ENCODE measurements at regions not wholly inside any gene's neighbourhood (a gene's known extent, or its start where the extent isn't known, plus 50 kb on each side); places are given as distances from the start of the nearest gene placed in this dataset.

DNA sequence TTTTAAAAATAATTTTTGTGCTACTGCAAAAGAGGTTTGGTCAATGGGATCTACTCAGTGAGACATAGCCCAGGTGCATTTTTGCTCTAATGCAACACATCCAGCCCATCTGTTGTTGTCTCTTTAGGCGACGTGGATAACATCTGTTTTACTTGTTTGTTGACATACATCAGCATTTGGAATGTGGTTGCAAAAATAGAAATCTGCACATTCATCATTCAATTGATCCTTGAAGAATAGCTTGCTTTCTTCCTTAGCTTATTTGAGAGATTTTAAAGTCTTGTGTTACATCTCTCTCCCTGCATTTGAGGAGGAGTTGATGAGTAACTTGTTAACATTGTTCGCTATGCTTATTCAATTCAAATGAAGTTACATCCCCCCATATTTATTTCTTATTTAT lies 1202.3 kb downstream of the NSUN3 start:
- DNase-seq = no peak
- Mint-ChIP-seq H3K4me3 (no peak overlapping the region), H3K4me1 (no peaks in the 10 kb centered on the region), H3K27ac (no peak overlapping the region), H3K9me3 (peaks cover 7% of the 10 kb centered on the region), H3K27me3 (no peaks in the 10 kb centered on the region), H3K36me3 (no peaks in the 10 kb centered on the region)
- POLR2A ChIA-PET = no interaction called here
- ATAC-seq (ENCODE audit: low read depth) = no peak

GRCh38 chr3:95271395-95271794 lies 1208.5 kb downstream of the NSUN3 start:
- Mint-ChIP-seq H3K4me1 (no peaks in the 10 kb centered on the region), H3K4me3 (no peak overlapping the region), H3K27me3 (no peaks in the 10 kb centered on the region), H3K27ac (no peak overlapping the region), H3K36me3 (no peaks in the 10 kb centered on the region), H3K9me3 (peaks cover 5% of the 10 kb centered on the region)
- POLR2A ChIA-PET = no interaction called here
- DNase-seq = no peak
- no peak for ATAC-seq (ENCODE audit: low read depth)

DNA sequence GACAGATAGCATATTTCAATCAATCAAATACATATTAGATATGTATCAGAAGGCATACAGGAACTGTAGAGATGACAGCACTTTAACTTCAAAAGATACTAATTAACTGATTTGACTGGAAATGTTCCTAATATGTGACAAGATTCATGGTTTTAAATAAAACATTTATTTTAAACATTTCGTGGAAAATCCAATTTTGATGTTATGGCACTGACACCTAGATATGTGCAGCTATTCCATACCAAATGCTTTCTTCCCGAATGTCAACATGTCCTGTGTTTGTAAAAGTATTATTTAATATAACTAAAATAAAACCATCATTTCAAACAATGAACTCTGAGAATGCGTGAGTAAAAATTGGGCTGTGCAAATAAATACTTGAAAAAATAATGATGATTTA lies 1209.3 kb downstream of the NSUN3 start:
- peaks cover 5% of the 10 kb centered on the region for H3K9me3 Mint-ChIP-seq
- POLR2A ChIA-PET = no interaction called here
- H3K36me3 Mint-ChIP-seq = no peaks in the 10 kb centered on the region
- H3K27me3 Mint-ChIP-seq = no peaks in the 10 kb centered on the region
- no peak overlapping the region for H3K27ac Mint-ChIP-seq
- no peak overlapping the region for H3K4me3 Mint-ChIP-seq
- no peak for ATAC-seq (ENCODE audit: low read depth)
- no peaks in the 10 kb centered on the region for H3K4me1 Mint-ChIP-seq
- DNase-seq = no peak

DNA sequence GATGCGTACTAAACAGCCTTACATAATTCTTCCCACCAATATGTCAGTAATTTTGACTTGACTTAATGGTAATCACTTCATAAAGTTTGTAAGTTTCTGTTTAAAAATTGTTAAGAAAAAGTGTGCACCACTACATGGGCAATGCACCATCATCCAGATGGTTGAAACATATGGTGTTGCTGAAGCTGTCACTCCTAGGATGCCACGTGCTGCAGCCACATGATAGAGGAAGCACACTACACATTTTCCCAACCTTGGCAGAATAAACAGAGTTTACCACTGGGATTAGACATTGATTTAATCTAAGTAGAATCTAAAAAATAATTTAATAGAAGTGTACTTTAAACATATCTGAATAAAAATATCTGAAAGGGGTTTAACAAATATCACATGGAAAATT lies 1209.9 kb downstream of the NSUN3 start:
- H3K4me1 Mint-ChIP-seq = no peaks in the 10 kb centered on the region
- no peak for DNase-seq
- H3K9me3 Mint-ChIP-seq = peaks cover 5% of the 10 kb centered on the region
- H3K36me3 Mint-ChIP-seq = no peaks in the 10 kb centered on the region
- POLR2A ChIA-PET = no interaction called here
- no peaks in the 10 kb centered on the region for H3K27me3 Mint-ChIP-seq
- no peak overlapping the region for H3K27ac Mint-ChIP-seq
- ATAC-seq (ENCODE audit: low read depth) = no peak
- no peak overlapping the region for H3K4me3 Mint-ChIP-seq

GRCh38 chr3:95277613-95278012 lies 1214.8 kb downstream of the NSUN3 start:
- H3K27me3 Mint-ChIP-seq = no peaks in the 10 kb centered on the region

GRCh38 chr3:95280711-95281352 lies 1218.0 kb downstream of the NSUN3 start:
- Mint-ChIP-seq H3K9me3 (no peaks in the 10 kb centered on the region), H3K27ac (no peak overlapping the region), H3K36me3 (no peaks in the 10 kb centered on the region), H3K4me1 (no peaks in the 10 kb centered on the region), H3K27me3 (no peaks in the 10 kb centered on the region), H3K4me3 (no peak overlapping the region)
- DNase-seq = no peak
- POLR2A ChIA-PET = no interaction called here
- ATAC-seq (ENCODE audit: low read depth) = no peak

More at GRCh38 chr3:95277613-95278012, 1214.8 kb downstream of the NSUN3 start:
- H3K4me1 Mint-ChIP-seq = no peaks in the 10 kb centered on the region
- ATAC-seq (ENCODE audit: low read depth) (no peak), DNase-seq (no peak)
- H3K36me3 Mint-ChIP-seq = no peaks in the 10 kb centered on the region
- H3K27ac Mint-ChIP-seq = no peak overlapping the region
- no peaks in the 10 kb centered on the region for H3K9me3 Mint-ChIP-seq
- no peak overlapping the region for H3K4me3 Mint-ChIP-seq
- POLR2A ChIA-PET = no interaction called here

GRCh38 chr3:95289295-95289694 lies 1226.4 kb downstream of the NSUN3 start:
- no peak overlapping the region for H3K4me3 Mint-ChIP-seq
- DNase-seq (no peak), ATAC-seq (ENCODE audit: low read depth) (no peak)
- no peaks in the 10 kb centered on the region for H3K36me3 Mint-ChIP-seq
- H3K27me3 Mint-ChIP-seq = no peaks in the 10 kb centered on the region
- POLR2A ChIA-PET = no interaction called here
- no peak overlapping the region for H3K27ac Mint-ChIP-seq
- H3K9me3 Mint-ChIP-seq = peaks cover 4% of the 10 kb centered on the region
- no peaks in the 10 kb centered on the region for H3K4me1 Mint-ChIP-seq

GRCh38 chr3:95297581-95297980 lies 1234.7 kb downstream of the NSUN3 start:
- Mint-ChIP-seq H3K9me3 (no peaks in the 10 kb centered on the region), H3K4me3 (no peak overlapping the region), H3K27ac (no peak overlapping the region), H3K4me1 (no peaks in the 10 kb centered on the region), H3K36me3 (no peaks in the 10 kb centered on the region), H3K27me3 (no peaks in the 10 kb centered on the region)
- ATAC-seq (ENCODE audit: low read depth) = no peak
- no peak for DNase-seq
- POLR2A ChIA-PET = no interaction called here

- H3K4me1 Mint-ChIP-seq = no peaks in the 10 kb centered on the region
- ATAC-seq (ENCODE audit: low read depth) (no peak), DNase-seq (no peak)
- H3K27me3 Mint-ChIP-seq = no peaks in the 10 kb centered on the region
- H3K27ac Mint-ChIP-seq = no peak overlapping the region
- no peak overlapping the region for H3K4me3 Mint-ChIP-seq
- no peaks in the 10 kb centered on the region for H3K36me3 Mint-ChIP-seq
- POLR2A ChIA-PET = no interaction called here
- no peaks in the 10 kb centered on the region for H3K9me3 Mint-ChIP-seq
Observed at GRCh38 chr3:95302044-95302443, 1239.2 kb downstream of the NSUN3 start.

- Mint-ChIP-seq H3K27ac (no peak overlapping the region), H3K9me3 (peaks cover 5% of the 10 kb centered on the region), H3K36me3 (no peaks in the 10 kb centered on the region), H3K4me1 (no peaks in the 10 kb centered on the region), H3K27me3 (no peaks in the 10 kb centered on the region), H3K4me3 (no peak overlapping the region)
- no peak for ATAC-seq (ENCODE audit: low read depth)
- no peak for DNase-seq
- POLR2A ChIA-PET = no interaction called here
Observed at GRCh38 chr3:95310560-95310959, 1247.7 kb downstream of the NSUN3 start.

- ATAC-seq (ENCODE audit: low read depth) = no peak
- Mint-ChIP-seq H3K27ac (no peak overlapping the region), H3K9me3 (peaks cover 5% of the 10 kb centered on the region), H3K27me3 (no peaks in the 10 kb centered on the region), H3K36me3 (no peaks in the 10 kb centered on the region), H3K4me3 (no peak overlapping the region), H3K4me1 (no peaks in the 10 kb centered on the region)
- POLR2A ChIA-PET = no interaction called here
- no peak for DNase-seq
Observed at GRCh38 chr3:95311272-95311671, 1248.4 kb downstream of the NSUN3 start.

DNA sequence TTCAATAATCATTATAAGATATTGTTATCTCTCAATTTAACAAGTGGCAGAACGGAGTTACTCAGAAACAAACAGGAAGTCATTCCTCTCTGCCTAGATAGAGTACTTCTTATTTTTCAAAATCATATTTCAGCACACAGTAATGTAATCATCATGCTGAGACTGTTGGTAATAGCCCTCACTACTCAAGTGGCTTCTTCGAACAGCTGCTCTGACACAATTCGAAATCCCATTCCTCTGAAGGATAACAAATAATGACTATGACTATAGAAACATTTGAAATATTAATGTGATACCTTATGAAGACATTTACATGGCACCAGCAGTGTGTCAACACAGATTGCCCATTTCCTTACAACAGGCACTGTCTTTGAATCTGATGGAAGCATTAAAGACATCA lies 1249.8 kb downstream of the NSUN3 start:
- no peak for ATAC-seq (ENCODE audit: low read depth)
- H3K27me3 Mint-ChIP-seq = no peaks in the 10 kb centered on the region
- H3K36me3 Mint-ChIP-seq = no peaks in the 10 kb centered on the region
- POLR2A ChIA-PET = no interaction called here
- no peak overlapping the region for H3K4me3 Mint-ChIP-seq
- peaks cover 5% of the 10 kb centered on the region for H3K9me3 Mint-ChIP-seq
- H3K27ac Mint-ChIP-seq = no peak overlapping the region
- DNase-seq = no peak
- no peaks in the 10 kb centered on the region for H3K4me1 Mint-ChIP-seq

DNA sequence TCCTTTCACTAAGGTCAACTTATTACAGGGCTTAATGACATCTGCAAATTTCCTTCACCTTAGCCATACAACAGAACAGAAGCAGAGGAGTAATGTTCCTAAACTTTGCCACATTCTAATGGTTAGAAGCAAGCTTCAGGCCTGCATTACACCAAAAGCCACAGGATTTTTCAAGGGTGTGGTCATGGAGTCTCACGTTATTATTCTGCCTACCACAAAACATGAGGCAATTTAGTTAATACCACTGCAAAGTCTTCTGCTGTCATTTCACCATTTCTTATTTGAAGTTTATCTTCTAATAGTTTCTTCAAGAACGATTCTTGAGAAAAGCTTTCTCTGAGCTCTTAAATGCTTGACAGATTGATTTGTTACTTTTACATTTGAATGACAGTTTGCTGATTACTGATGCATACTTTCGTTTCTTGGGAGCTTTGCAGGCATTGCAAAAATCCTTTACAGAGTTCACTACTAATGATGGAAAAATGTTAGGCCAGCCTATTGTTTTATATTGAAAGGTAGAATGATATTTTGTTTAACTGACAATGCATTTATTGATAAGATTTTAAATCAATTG lies 1257.1 kb downstream of the NSUN3 start:
- H3K9me3 Mint-ChIP-seq = peaks cover 1% of the 10 kb centered on the region
- no peak for ATAC-seq (ENCODE audit: low read depth)

GRCh38 chr3:95327478-95327877 lies 1264.6 kb downstream of the NSUN3 start:
- Mint-ChIP-seq H3K27me3 (no peaks in the 10 kb centered on the region), H3K4me1 (no peaks in the 10 kb centered on the region), H3K27ac (no peak overlapping the region), H3K9me3 (no peaks in the 10 kb centered on the region), H3K4me3 (no peak overlapping the region), H3K36me3 (no peaks in the 10 kb centered on the region)
- POLR2A ChIA-PET = no interaction called here
- ATAC-seq (ENCODE audit: low read depth) (no peak), DNase-seq (no peak)

More for the DNA sequence above, 1257.1 kb downstream of the NSUN3 start:
- Mint-ChIP-seq H3K36me3 (no peaks in the 10 kb centered on the region), H3K4me3 (no peak overlapping the region), H3K27me3 (no peaks in the 10 kb centered on the region), H3K27ac (no peak overlapping the region), H3K4me1 (no peaks in the 10 kb centered on the region)
- POLR2A ChIA-PET = no interaction called here
- no peak for DNase-seq

GRCh38 chr3:95333826-95334225 lies 1271.0 kb downstream of the NSUN3 start:
- Mint-ChIP-seq H3K9me3 (peaks cover 1% of the 10 kb centered on the region), H3K4me1 (no peaks in the 10 kb centered on the region), H3K27ac (no peak overlapping the region), H3K27me3 (no peaks in the 10 kb centered on the region), H3K36me3 (no peaks in the 10 kb centered on the region), H3K4me3 (no peak overlapping the region)
- no peak for DNase-seq
- POLR2A ChIA-PET = no interaction called here
- no peak for ATAC-seq (ENCODE audit: low read depth)

Measured in activated naive CD8-positive, alpha-beta T cell treated with anti-CD3 and anti-CD28 coated beads, Interleukin-2, amount 10 ng/mL, durations not matched to agents 7 days and 5 days (primary cell).